GM12878 (cell line): ENCODE measurements at regions not wholly inside any gene's neighbourhood (a gene's known extent, or its start where the extent isn't known, plus 50 kb on each side); places are given as distances from the start of the nearest gene placed in this dataset.

ENCODE experiments used
- BRCA1 ChIP-seq: IDR thresholded peaks from 2 replicates; pipeline ENCODE4 v1.6.1; 2011; ENCODE audit warnings: low read depth, low read length, improper control_type of control experiment
- ETV6 ChIP-seq, 2 experiments: fragments of 450-650 bp in 1 of 2; IDR thresholded peaks in 1 of 2; conservative IDR thresholded peaks in 1 of 2; 2 replicates each; pipeline ENCODE4 v1.6.1; 2014; ENCODE audit warnings: antibody characterized with exemption in 1 of 2, borderline replicate concordance in 1 of 2, low read depth in 1 of 2, mild to moderate bottlenecking in 1 of 2, moderate library complexity in 1 of 2
- EZH2 ChIP-seq: IDR thresholded peaks from 2 replicates; pipeline ENCODE4 v1.6.1; 2012; ENCODE audit warnings: low read depth, mild to moderate bottlenecking, control low read depth, inconsistent platforms, low read length, borderline replicate concordance; ENCODE audit not compliant: control insufficient read depth
- JUNB ChIP-seq: IDR thresholded peaks from 2 replicates; pipeline ENCODE4 v1.6.1; 2016; ENCODE audit warnings: antibody characterized with exemption, mild to moderate bottlenecking
- JUND ChIP-seq: IDR thresholded peaks from 2 replicates; pipeline ENCODE4 v1.6.1; 2012; ENCODE audit warnings: low read depth, mild to moderate bottlenecking, low read length, improper control_type of control experiment, moderate library complexity
- NBN ChIP-seq: fragments of 450-650 bp; IDR thresholded peaks from 2 replicates; pipeline ENCODE4 v1.6.1; 2016
- PAX8 ChIP-seq: fragments of 450-650 bp; IDR thresholded peaks from 2 replicates; pipeline ENCODE4 v1.6.1; 2017; ENCODE audit warnings: mild to moderate bottlenecking, moderate library complexity
- POLR2A ChIP-seq: IDR thresholded peaks from 2 replicates; pipeline ENCODE4 v1.6.1; 2011; ENCODE audit warnings: low read depth, mild to moderate bottlenecking, low read length
- RAD21 ChIP-seq: IDR thresholded peaks from 2 replicates; pipeline ENCODE4 v1.6.1; 2011; ENCODE audit warnings: mild to moderate bottlenecking, low read depth, low read length, moderate library complexity; ENCODE audit not compliant: insufficient read depth
- TF ChIP-seq, protein P1 (sequence below), 3 experiments: IDR thresholded peaks in 2 of 3; conservative IDR thresholded peaks in 1 of 3; 2 replicates each; pipeline ENCODE4 v1.5.1; 2011; ENCODE audit warnings: low read depth in 3 of 3, low read length in 3 of 3, mild to moderate bottlenecking in 3 of 3, control low read depth in 2 of 3, moderate library complexity in 2 of 3, inconsistent platforms in 1 of 3, mixed read lengths in 1 of 3; ENCODE audit not compliant: control insufficient read depth in 2 of 3, insufficient read depth in 1 of 3; ENCODE audit errors: extremely low read depth in 1 of 3
- TF ChIP-seq, protein P2 (sequence below): IDR thresholded peaks from 2 replicates; pipeline ENCODE4 v1.6.1; 2011; ENCODE audit warnings: low read depth, low read length, improper control_type of control experiment, borderline replicate concordance
- TF ChIP-seq, protein P3 (sequence below): IDR thresholded peaks from 2 replicates; pipeline ENCODE4 v1.6.1; 2011; ENCODE audit warnings: mild to moderate bottlenecking, low read depth, low read length, moderate library complexity; ENCODE audit not compliant: insufficient replicate concordance

DNA sequence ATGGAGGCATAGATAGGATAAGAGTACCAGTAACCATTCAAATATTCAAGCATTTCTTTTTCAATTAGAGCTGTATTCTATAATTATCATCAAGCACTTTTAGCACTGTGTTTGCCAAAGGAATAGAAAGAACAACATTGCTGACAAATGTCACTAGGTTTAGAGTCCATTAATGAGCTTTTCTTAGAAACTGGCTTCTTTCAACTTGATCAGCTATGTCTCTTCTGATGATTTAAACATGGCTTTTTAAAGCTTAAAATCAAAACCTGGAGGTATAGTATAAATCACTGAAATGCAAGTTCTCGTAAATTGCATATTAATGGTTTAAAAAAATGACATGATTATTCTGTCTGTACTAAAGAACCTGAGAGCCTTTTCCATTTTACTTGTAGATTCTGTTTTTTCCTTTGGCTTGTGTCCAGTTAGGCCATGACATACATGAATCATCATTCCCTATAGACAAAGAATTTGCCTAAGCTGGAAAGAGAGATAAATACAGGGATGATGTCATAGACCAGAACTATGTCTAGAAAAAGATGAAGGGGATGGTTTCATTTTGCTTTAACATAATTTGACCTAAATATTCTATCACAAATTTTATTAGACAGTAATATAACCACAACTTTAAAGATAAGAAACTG lies 340.1 kb upstream of the CTSO start:
- TF ChIP-seq, protein P1, sequence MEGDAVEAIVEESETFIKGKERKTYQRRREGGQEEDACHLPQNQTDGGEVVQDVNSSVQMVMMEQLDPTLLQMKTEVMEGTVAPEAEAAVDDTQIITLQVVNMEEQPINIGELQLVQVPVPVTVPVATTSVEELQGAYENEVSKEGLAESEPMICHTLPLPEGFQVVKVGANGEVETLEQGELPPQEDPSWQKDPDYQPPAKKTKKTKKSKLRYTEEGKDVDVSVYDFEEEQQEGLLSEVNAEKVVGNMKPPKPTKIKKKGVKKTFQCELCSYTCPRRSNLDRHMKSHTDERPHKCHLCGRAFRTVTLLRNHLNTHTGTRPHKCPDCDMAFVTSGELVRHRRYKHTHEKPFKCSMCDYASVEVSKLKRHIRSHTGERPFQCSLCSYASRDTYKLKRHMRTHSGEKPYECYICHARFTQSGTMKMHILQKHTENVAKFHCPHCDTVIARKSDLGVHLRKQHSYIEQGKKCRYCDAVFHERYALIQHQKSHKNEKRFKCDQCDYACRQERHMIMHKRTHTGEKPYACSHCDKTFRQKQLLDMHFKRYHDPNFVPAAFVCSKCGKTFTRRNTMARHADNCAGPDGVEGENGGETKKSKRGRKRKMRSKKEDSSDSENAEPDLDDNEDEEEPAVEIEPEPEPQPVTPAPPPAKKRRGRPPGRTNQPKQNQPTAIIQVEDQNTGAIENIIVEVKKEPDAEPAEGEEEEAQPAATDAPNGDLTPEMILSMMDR (IDR thresholded peaks at IDR 0.05 in 2 of 3, conservative IDR thresholded peaks at IDR 0.05 in 1 of 3; ENCODE audit: control insufficient read depth in 2 of 3, extremely low read depth in 1 of 3, insufficient read depth in 1 of 3, low read depth in 3 of 3, low read length in 3 of 3) = no peak
- TF ChIP-seq, protein P2, sequence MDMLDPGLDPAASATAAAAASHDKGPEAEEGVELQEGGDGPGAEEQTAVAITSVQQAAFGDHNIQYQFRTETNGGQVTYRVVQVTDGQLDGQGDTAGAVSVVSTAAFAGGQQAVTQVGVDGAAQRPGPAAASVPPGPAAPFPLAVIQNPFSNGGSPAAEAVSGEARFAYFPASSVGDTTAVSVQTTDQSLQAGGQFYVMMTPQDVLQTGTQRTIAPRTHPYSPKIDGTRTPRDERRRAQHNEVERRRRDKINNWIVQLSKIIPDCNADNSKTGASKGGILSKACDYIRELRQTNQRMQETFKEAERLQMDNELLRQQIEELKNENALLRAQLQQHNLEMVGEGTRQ = no peak
- TF ChIP-seq, protein P3, sequence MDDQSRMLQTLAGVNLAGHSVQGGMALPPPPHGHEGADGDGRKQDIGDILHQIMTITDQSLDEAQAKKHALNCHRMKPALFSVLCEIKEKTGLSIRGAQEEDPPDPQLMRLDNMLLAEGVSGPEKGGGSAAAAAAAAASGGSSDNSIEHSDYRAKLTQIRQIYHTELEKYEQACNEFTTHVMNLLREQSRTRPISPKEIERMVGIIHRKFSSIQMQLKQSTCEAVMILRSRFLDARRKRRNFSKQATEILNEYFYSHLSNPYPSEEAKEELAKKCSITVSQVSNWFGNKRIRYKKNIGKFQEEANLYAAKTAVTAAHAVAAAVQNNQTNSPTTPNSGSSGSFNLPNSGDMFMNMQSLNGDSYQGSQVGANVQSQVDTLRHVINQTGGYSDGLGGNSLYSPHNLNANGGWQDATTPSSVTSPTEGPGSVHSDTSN = no peak
- TF ChIP-seq ETV6 (conservative IDR thresholded peaks at IDR 0.05 in 1 of 2, IDR thresholded peaks at IDR 0.05 in 1 of 2; ENCODE audit: borderline replicate concordance in 1 of 2, low read depth in 1 of 2) = no peak
- no peak for TF ChIP-seq NBN
- no peak for TF ChIP-seq PAX8
- TF ChIP-seq JUND = no peak
- TF ChIP-seq JUNB = no peak
- no peak for TF ChIP-seq POLR2A
- TF ChIP-seq BRCA1 = no peak
- TF ChIP-seq RAD21 = no peak
- TF ChIP-seq EZH2 = no peak
